ENCODE measurements at regions not wholly inside any gene's neighbourhood (a gene's known extent, or its start where the extent isn't known, plus 50 kb on each side); places are given as distances from the start of the nearest gene placed in this dataset.

DNA sequence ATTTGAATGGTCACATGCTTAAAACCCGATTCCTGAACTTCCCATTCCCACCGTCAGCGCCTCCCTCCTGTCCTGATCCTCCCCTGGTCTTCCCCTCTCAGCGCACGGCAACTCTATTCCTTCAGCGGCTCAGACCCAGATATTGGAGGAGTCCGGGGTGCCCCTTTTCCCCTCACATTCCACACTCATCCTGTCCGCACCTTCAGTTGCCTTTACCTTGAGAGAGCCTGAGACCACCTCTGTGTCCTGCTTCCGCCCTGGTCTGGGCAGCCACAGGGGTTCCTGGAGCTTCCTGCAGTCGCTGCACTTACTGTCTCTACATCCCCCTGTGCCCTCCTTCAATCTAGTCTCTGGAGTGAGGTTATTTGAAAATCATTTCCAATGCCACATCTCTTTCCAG, 193.4 kb downstream of the BCAS1 start:
- WGBS, 4 donors, result 80 to 86% (median 83%) methylated on average over 10 of the region's 10 CpGs
- H3K4me3 ChIP-seq, result no peak overlapping the region
- no peak overlapping the region for H3K27ac ChIP-seq
- H3K36me3 ChIP-seq (replicated peaks in 1 of 2), result no peaks in the 10 kb centered on the region
- H3K27me3 ChIP-seq, result no peaks in the 10 kb centered on the region
- H3K4me1 ChIP-seq (replicated peaks in 1 of 2), result no peaks in the 10 kb centered on the region
- DNase-seq, result no peak
- TF ChIP-seq, protein P1, sequence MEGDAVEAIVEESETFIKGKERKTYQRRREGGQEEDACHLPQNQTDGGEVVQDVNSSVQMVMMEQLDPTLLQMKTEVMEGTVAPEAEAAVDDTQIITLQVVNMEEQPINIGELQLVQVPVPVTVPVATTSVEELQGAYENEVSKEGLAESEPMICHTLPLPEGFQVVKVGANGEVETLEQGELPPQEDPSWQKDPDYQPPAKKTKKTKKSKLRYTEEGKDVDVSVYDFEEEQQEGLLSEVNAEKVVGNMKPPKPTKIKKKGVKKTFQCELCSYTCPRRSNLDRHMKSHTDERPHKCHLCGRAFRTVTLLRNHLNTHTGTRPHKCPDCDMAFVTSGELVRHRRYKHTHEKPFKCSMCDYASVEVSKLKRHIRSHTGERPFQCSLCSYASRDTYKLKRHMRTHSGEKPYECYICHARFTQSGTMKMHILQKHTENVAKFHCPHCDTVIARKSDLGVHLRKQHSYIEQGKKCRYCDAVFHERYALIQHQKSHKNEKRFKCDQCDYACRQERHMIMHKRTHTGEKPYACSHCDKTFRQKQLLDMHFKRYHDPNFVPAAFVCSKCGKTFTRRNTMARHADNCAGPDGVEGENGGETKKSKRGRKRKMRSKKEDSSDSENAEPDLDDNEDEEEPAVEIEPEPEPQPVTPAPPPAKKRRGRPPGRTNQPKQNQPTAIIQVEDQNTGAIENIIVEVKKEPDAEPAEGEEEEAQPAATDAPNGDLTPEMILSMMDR (IDR thresholded peaks at IDR 0.05), result no peak
- no peak for TF ChIP-seq POLR2A (IDR thresholded peaks at IDR 0.05)
- no peaks in the 10 kb centered on the region for H3K9me3 ChIP-seq (replicated peaks in 1 of 3)
- intact Hi-C loops (cut with DNase I), result no loop called here

DNA sequence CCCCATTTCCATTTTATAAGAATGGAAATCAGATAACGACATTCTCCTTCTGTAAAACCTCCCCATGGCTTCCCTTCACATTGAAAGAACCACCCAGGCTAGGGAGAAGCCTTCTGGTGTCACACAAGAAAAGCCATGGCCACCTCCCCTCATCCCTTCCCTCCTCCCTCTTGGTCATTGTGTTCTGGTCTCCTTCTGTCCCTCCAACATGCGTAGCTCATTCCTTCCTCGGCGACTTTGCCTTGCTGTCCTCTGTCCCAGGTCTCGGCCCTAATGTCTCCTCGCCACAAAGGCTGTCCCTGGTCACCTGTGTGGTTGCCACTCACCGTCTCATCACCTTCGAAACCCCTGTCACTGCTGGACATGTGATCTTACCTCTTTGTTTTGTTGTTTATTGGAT, 193.9 kb downstream of the BCAS1 start:
- Histone ChIP-seq H3K4me1 (replicated peaks in 1 of 2) (no peaks in the 10 kb centered on the region), H3K4me3 (no peak overlapping the region), H3K27me3 (no peaks in the 10 kb centered on the region), H3K36me3 (replicated peaks in 1 of 2) (no peaks in the 10 kb centered on the region), H3K27ac (no peak overlapping the region), H3K9me3 (replicated peaks in 1 of 3) (no peaks in the 10 kb centered on the region)
- DNase-seq, result no peak
- TF ChIP-seq, protein P1 (IDR thresholded peaks at IDR 0.05), result no peak
- no peak for TF ChIP-seq POLR2A (IDR thresholded peaks at IDR 0.05)
- WGBS, 4 donors, result 85 to 93% (median 87%) methylated on average over 8 of the region's 8 CpGs
- intact Hi-C loops (cut with DNase I), result no loop called here

DNA sequence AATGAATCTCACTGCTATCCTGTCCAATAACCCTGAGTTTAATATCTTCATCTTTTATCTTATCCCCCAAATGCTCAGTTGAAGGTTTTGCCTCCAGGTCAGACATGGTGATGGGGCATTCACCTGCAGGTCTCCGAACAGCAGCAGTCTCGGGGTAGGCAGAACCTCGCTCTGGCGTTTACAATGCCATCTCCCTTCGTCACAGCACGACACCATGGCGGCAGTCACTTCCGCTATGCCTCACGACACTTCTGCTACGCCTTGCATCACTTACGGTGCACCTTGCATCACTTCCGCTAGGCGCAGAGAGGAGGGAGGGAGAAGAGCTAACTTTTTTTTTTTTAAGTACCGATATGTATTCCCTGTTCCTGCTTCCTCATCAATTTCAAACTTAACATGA, 194.9 kb downstream of the BCAS1 start:
- H3K4me1 ChIP-seq (replicated peaks in 1 of 2), result no peaks in the 10 kb centered on the region
- H3K36me3 ChIP-seq (replicated peaks in 1 of 2), result no peaks in the 10 kb centered on the region
- intact Hi-C loops (cut with DNase I), result no loop called here
- 85 to 94% (median 87%) methylated on average over 14 of the region's 14 CpGs for WGBS, 4 donors
- DNase-seq, result no peak
- no peak overlapping the region for H3K4me3 ChIP-seq
- no peak overlapping the region for H3K27ac ChIP-seq
- no peaks in the 10 kb centered on the region for H3K27me3 ChIP-seq
- H3K9me3 ChIP-seq (replicated peaks in 1 of 3), result no peaks in the 10 kb centered on the region
- TF ChIP-seq, protein P1 (IDR thresholded peaks at IDR 0.05), result no peak
- TF ChIP-seq POLR2A (IDR thresholded peaks at IDR 0.05), result no peak

DNA sequence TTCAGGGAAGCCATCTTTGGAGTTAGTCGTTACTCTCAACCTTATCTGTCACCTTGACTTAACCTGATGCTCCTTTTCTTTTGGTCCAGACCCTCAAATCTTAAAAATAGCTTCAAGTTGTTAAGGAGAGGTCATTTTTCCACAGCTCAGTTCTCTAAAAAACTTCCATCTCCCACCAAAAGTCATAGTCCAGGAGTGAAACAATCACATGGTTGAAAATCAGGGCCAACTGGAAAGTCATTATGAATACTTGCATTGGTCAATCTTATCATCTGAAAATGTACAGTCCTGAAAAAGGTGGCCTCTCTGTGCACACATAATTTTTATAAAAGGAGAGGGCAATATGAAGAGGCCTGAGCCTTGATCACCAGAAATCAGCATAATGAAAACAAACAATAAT, 195.7 kb downstream of the BCAS1 start:
- Histone ChIP-seq H3K36me3 (replicated peaks in 1 of 2) (no peaks in the 10 kb centered on the region), H3K4me1 (replicated peaks in 1 of 2) (no peaks in the 10 kb centered on the region), H3K27ac (no peak overlapping the region), H3K9me3 (replicated peaks in 1 of 3) (no peaks in the 10 kb centered on the region), H3K4me3 (no peak overlapping the region), H3K27me3 (no peaks in the 10 kb centered on the region)
- DNase-seq, result no peak
- intact Hi-C loops (cut with DNase I), result loop anchor here in 1 of 2 donors (5.0 kb wide), 1 partner anchor 297 kb away; no protein-coding TSS in a partner anchor
- 74 to 88% (median 85%) methylated on average over 1 of the region's 1 CpG for WGBS, 4 donors
- TF ChIP-seq POLR2A (IDR thresholded peaks at IDR 0.05), result no peak
- TF ChIP-seq, protein P1 (IDR thresholded peaks at IDR 0.05), result no peak

Measured in adrenal gland (tissue), 9 donors.